GM21786 (cell line): ENCODE measurements at regions not wholly inside any gene's neighbourhood (a gene's known extent, or its start where the extent isn't known, plus 50 kb on each side); places are given as distances from the start of the nearest gene placed in this dataset.

Experiments used
- ATAC-seq: cut with Tn5 transposase; IDR thresholded peaks from one replicate; pipeline ENCODE4 v1.9.1; 2021; ENCODE audit not compliant: unreplicated experiment

DNA sequence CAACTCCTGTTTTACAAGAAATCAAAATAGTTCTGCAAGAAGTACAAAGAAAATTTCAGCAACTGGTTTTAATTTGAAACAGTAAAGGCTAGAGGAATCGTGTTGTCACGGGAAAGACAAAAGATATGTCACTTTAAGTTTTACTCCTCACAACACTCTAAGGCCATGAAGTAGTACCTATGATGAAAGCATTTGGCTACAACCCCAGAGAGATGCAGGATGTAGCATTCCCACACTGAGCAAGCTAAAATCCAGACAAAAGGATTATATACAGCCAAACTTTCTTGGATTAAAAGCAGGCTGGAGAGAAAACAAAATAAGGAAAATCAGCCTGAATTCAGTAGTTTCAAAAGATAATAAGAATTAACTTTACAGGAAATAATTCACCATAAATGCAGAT is 245.5 kb upstream of the STEAP1 start:
- no peak for ATAC-seq

- ATAC-seq, result no peak
Observed at GRCh38 chr7:89914711-89915110, 239.6 kb upstream of the STEAP1 start.

DNA sequence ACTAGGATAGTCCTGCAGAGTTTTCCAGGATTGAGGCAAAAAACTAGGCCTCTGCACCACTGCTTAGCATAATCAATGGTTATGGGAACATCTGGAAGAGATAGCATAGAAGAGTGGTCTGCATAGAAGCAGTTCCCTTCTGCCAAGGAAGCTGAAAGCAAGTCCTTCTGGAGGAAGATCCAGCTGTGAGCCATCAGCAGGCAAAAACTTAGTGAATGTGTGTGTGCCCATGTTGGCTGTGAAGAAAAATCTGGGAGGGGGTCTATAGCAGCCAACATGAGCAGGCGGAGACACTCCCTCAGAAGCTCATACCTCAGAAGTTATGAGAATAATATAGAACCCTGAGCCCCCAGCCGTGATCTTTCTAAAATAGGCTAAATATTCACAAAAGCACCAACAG is 228.1 kb upstream of the STEAP1 start:
- no peak for ATAC-seq

GRCh38 chr7:89926701-89927100 is 227.6 kb upstream of the STEAP1 start:
- ATAC-seq, result no peak

- no peak for ATAC-seq
Observed at GRCh38 chr7:89927762-89928161, 226.5 kb upstream of the STEAP1 start.

DNA sequence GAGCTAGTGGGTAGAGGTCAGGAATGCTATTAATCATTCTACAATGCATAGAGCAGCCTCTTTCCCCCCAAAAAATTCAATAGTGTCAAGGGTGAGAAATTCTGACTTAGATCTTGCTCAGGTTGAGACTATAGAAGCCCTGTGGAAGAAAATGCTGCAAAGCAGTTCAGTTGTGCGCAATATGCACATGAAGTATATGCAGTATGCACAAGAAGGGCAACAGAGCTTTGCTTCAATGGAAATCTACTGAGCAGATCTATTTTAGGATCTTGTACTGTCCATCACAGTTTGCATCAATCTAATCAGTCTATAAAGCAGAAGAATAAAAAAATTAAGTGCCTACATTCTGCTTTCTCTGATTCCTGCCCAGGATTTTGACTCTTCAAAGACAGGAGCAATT is 225.8 kb upstream of the STEAP1 start:
- no peak for ATAC-seq

DNA sequence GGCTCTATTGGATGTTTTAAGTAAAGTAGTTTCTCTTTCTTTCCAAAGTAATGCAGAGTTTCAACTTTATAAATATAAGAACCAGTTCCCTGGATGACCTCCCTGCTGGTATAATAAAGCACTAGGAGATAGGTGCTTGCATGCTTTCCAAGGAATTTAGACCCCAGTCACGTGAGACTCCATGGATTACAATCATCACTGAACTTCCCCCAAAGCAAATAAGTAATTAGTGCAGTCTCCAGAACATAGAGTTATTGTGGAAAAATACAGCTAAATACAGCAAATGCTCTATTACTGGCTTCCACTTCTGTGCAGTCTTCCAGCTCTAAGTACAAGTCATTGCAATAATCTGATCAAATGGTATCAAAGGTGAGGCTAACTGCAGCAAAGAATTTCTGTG is 220.2 kb upstream of the STEAP1 start:
- ATAC-seq, result no peak

GRCh38 chr7:89943525-89944050 is 210.7 kb upstream of the STEAP1 start:
- ATAC-seq, result no peak

DNA sequence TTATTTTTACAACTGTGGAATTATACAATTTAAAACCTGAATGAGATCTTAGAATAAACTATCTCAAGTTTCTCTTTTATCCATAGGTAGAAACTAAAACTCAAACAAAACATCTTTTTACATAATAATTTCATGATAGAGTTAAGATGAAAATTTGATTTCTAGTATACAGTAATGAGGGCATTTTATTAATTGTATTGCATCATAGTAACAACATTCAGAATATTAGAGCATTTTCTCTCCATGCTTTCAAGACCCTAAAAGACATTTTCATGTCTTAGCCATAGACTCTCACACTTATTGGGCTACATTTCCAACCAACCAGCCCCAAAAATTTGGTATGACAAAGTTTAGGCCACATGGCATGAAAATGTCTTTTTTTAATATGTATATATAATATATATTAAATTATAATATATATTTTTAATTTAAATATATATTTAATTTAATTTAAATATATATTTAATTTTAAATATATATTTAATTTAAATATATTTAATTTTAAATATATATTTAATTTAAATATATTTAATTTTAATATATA is 195.7 kb upstream of the STEAP1 start:
- no peak for ATAC-seq

DNA sequence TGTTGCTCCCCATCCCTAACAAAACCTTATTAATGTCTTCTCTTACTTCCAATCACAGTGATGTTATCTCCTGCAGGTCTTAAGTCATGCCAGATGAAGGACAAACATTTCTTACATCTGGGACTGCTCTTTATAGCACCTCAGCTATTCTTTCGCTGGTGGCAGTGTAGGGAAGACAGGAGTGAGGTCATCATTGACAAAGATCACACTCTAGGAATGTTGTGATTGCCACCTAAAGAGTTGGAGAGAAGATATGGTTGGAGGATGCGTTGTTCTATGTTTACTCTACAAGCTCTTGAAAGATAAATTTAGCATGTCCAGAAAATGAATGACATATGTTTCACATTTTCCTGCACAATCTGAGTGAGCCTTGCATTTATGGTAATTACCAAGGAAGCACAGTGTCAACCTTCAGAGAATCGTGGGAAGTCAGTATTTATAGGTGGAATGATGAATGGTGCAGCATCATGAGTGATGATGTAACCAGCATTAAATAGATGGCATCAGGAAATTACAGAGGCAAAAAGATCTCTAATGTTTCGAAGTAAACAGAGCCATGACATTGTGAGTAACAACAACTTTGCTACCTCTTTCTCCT is 188.1 kb upstream of the STEAP1 start:
- no peak for ATAC-seq

- no peak for ATAC-seq
Observed at GRCh38 chr7:89975577-89975976, 178.7 kb upstream of the STEAP1 start.

- ATAC-seq, result no peak
Observed at GRCh38 chr7:89987665-89988064, 166.6 kb upstream of the STEAP1 start.

- no peak for ATAC-seq
Observed at GRCh38 chr7:89988074-89988473, 166.2 kb upstream of the STEAP1 start.

DNA sequence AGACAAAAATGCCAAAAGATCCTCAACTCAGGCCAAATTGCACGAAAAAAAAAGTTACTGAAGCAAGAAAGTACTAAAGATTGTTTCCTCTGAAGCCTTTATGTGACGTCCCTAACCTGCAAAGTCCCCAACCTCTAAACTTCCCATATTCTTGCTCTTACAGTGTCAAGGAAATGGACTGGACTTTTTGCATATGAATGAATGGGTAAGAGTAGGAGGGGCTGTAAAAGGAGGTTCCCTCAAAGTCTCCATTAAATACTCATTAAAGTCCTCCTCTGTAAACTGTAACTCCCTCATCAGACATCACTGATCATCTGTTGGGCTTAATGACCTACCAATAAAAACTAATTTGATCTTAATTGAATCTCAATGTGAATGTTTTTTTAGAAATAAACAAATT is 164.8 kb upstream of the STEAP1 start:
- ATAC-seq, result no peak

- no peak for ATAC-seq
Observed at GRCh38 chr7:89994483-89994882, 159.8 kb upstream of the STEAP1 start.

- no peak for ATAC-seq
Observed at GRCh38 chr7:89998554-89998953, 155.7 kb upstream of the STEAP1 start.

- no peak for ATAC-seq
Observed at GRCh38 chr7:90005836-90006235, 148.4 kb upstream of the STEAP1 start.

GRCh38 chr7:90007001-90007654 is 147.1 kb upstream of the STEAP1 start:
- ATAC-seq, result no peak

GRCh38 chr7:90007831-90008230 is 146.4 kb upstream of the STEAP1 start:
- no peak for ATAC-seq

- no peak for ATAC-seq
Observed at GRCh38 chr7:90022213-90022612, 132.1 kb upstream of the STEAP1 start.

GRCh38 chr7:90025771-90026170 is 128.5 kb upstream of the STEAP1 start:
- ATAC-seq, result peak; percentile 85

DNA sequence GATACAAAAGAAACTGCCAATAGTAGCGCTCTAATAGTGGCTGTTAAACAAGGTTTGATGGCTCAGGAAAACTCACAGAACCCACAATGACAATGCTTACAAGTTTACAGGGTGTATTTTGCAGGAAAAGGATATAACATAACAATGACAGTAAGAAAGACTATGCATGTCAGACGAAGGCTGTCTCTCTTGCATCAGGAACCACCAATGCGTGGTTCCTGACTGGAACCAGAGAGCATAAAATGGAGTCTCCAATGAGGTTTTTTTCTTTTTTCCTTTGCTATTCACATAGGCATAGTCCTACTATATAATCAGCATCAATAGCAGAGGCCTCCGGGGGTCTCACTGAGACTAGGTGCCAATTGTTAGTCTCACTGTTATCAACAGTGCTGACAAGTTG is 120.4 kb upstream of the STEAP1 start:
- no peak for ATAC-seq

DNA sequence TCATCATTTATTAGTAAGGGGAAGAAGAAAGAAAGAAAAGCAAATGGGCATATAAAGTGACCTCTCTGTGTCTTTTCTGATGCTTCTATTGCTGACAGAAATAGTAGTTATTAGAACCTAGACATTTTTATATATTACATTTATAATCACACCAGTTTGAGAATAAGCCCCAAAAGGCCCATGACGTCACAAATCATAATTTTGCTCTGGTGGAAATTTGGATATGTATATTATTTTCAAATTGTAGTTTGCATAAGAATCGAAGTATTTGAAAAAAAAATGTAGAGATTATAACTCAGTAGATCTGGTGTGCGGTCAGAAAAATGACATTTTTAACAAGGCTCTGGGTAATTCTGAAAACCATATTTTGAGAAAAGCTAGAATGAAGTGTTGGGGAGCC is 101.2 kb upstream of the STEAP1 start:
- no peak for ATAC-seq
